Thyroid gland (tissue), 4 donors: ENCODE measurements at regions not wholly inside any gene's neighbourhood (a gene's known extent, or its start where the extent isn't known, plus 50 kb on each side); places are given as distances from the start of the nearest gene placed in this dataset.

Source experiments
- DNase-seq, 2 donors: peaks; one replicate each; pipeline ENCODE4 v3.0.0-alpha.2; 2019
- H3K27ac ChIP-seq, 3 donors: fragments of 200-600 bp; sonication (generic); 1 replicate in 2 of 3; 2 replicates in 1 of 3; pipeline ENCODE4 v1.5.1; 2016 to 2019; ENCODE audit warnings: mild to moderate bottlenecking in 1 of 3, moderate library complexity in 1 of 3
- H3K27me3 ChIP-seq: fragments of 200-600 bp; sonication (generic); one replicate; pipeline ENCODE4 v1.5.1; 2019
- H3K36me3 ChIP-seq, 2 donors: fragments of 200-600 bp; sonication (generic); one replicate each; pipeline ENCODE4 v1.5.1; 2016 to 2019
- H3K4me1 ChIP-seq, 2 donors: fragments of 200-600 bp; sonication (generic); one replicate each; pipeline ENCODE4 v1.5.1; 2017 to 2019
- H3K4me3 ChIP-seq, 3 donors: fragments of 200-600 bp; sonication (generic); replicated peaks in 1 of 3; 1 replicate in 2 of 3; 2 replicates in 1 of 3; pipeline ENCODE4 v1.5.1; 2016; ENCODE audit warnings: mild to moderate bottlenecking in 1 of 3
- H3K9me3 ChIP-seq: fragments of 200-600 bp; sonication (generic); one replicate; pipeline ENCODE4 v1.5.1; 2017
- POLR2A ChIP-seq, 2 donors: fragments of 450-650 bp; IDR thresholded peaks; one replicate each; pipeline ENCODE4 v1.6.1; 2017; ENCODE audit warnings: antibody characterized with exemption in 2 of 2, mild to moderate bottlenecking in 2 of 2, moderate library complexity in 1 of 2
- WGBS, 2 donors: methylation state at CpG; one replicate each; pipeline ENCODE4 v1.1.5; 2017; 5-methylcytosine and 5-hydroxymethylcytosine counted together
- intact Hi-C: fragments of 100-400 bp; cut with DNase I; formaldehyde crosslinking; loops from one replicate; pipeline ENCODE4 v1.15.1; 2023
- TF ChIP-seq, protein P1 (sequence below), 6 experiments: fragments of 200-600 bp in 3 of 6; fragments of 450-650 bp in 3 of 6; sonication (generic) in 3 of 6; IDR thresholded peaks; one replicate each; pipeline ENCODE4 v1.5.1; 2016 to 2019; ENCODE audit warnings: antibody characterized with exemption in 6 of 6, mild to moderate bottlenecking in 2 of 6, inconsistent platforms in 1 of 6, moderate library complexity in 1 of 6

DNA sequence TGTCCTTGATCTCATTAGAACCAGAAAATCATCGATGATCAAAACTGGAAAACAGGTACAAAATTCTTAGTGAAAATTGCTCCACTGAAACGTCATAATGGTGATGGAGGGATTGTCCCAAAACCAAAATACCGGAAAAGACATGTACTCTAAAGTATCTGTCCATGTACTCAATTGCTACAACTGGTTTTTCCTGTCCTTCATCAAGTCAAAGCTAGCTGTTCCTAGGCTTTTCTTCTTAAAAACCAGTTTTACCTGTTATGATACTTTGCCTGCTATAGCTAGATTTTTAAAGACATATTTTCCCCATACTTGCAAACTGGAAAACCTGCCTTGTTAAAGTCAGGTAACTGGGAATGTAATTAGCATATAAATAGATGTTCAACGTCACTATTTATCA is 50.5 kb upstream of the LRRC1 start:
- 66 to 69% methylated on average over 4 of the region's 4 CpGs for WGBS, 2 donors
- H3K9me3 ChIP-seq, result no peaks in the 10 kb centered on the region
- H3K4me1 ChIP-seq, result peaks cover 8 to 13% of the 10 kb centered on the region in 2 donors
- H3K36me3 ChIP-seq, result no peaks in the 10 kb centered on the region
- H3K27me3 ChIP-seq, result no peaks in the 10 kb centered on the region
- TF ChIP-seq, protein P1, sequence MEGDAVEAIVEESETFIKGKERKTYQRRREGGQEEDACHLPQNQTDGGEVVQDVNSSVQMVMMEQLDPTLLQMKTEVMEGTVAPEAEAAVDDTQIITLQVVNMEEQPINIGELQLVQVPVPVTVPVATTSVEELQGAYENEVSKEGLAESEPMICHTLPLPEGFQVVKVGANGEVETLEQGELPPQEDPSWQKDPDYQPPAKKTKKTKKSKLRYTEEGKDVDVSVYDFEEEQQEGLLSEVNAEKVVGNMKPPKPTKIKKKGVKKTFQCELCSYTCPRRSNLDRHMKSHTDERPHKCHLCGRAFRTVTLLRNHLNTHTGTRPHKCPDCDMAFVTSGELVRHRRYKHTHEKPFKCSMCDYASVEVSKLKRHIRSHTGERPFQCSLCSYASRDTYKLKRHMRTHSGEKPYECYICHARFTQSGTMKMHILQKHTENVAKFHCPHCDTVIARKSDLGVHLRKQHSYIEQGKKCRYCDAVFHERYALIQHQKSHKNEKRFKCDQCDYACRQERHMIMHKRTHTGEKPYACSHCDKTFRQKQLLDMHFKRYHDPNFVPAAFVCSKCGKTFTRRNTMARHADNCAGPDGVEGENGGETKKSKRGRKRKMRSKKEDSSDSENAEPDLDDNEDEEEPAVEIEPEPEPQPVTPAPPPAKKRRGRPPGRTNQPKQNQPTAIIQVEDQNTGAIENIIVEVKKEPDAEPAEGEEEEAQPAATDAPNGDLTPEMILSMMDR (IDR thresholded peaks at IDR 0.05), result no peak
- no peak for TF ChIP-seq POLR2A (IDR thresholded peaks at IDR 0.05)
- H3K27ac ChIP-seq, result no peak overlapping the region
- DNase-seq, result no peak
- intact Hi-C loops, result no loop called here
- no peak overlapping the region for H3K4me3 ChIP-seq

DNA sequence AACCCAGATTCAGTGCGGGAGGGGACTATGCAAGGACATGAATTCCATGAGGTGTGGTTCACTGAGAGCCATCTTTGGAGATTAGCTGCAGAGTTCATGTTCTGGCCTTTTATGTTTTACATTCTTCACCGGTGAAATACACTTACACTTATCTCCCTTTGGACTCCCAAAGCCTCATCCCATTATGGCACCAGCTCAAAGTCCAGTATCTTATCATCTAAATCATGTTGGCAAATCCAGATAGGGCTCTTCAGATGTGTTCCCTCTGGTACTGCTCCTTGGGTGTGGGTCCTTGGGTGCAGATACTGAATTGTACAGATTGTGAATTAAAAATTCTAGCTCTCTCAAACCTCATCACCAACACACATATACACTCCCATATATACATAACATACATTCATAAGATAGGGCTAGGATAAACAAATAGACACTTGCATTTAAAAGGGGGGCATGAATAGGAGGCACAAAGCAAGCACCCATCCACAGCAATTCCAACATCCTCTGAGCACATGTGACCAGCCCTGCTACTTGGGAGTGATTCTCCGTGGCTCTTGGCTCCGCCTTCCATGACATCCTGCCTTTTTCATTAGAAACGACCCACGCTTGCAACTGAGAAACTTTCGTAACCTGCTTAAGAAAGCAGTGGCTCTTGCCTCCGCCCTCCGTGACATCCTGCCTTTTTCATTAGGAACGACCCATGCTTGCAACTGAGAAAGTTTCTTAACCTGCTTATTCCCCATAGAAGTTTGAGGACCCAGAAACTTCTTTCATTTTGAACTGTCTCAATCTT is 53.6 kb upstream of the LRRC1 start:
- TF ChIP-seq POLR2A (IDR thresholded peaks at IDR 0.05), result no peak
- TF ChIP-seq, protein P1 (IDR thresholded peaks at IDR 0.05), result no peak
- Histone ChIP-seq H3K4me3 (no peak overlapping the region), H3K27ac (no peak overlapping the region), H3K27me3 (no peaks in the 10 kb centered on the region), H3K36me3 (no peaks in the 10 kb centered on the region), H3K9me3 (no peaks in the 10 kb centered on the region), H3K4me1 (peaks cover 0 to 4% of the 10 kb centered on the region in 2 donors)
- DNase-seq, result no peak
- intact Hi-C loops, result no loop called here
- WGBS, 2 donors, result 77% methylated on average over 10 of the region's 10 CpGs

DNA sequence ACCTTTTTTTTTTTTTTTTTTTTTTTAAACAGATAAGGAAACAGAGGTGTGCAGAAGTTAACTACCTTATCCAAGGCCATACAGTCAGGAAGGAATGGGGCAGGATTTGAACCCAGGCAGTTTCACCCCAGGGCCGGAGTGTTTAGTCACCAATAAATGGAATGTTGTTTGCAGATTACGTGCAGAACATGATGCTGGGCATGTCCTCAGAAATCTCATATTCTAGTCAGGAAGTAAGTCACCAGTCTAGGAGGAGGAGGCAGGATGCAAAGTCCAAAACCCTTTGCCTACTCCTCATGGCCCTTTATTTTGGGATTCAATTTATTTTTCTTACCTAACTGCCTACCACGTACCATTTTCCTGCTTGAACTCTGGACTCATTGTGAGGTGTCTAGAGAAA is 57.1 kb upstream of the LRRC1 start:
- Histone ChIP-seq H3K36me3 (no peaks in the 10 kb centered on the region), H3K27me3 (no peaks in the 10 kb centered on the region), H3K4me1 (no peaks in the 10 kb centered on the region), H3K27ac (no peak overlapping the region), H3K9me3 (no peaks in the 10 kb centered on the region), H3K4me3 (no peak overlapping the region)
- DNase-seq, result no peak
- intact Hi-C loops, result no loop called here
- TF ChIP-seq POLR2A (IDR thresholded peaks at IDR 0.05), result no peak
- TF ChIP-seq, protein P1 (IDR thresholded peaks at IDR 0.05), result no peak
- 98% methylated on average over 3 of the region's 3 CpGs for WGBS, 2 donors

DNA sequence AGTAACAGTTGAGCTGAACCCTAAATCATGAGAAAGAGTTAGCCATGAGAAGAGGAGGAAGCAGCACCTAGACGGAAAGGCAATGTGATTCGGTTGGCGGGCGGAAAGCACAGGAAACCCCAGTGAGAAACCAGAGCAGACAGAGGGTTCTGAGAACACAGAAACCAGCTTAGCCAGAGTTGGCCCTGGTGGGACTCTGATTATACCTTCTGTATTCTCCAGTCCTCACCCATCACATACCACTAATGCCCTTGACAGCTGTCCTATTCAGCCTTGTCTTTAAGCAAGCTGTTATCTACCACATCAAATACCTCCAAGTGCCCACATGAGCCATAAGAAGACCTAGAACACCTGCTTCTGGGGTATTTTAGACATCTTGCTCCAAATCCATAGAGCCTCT is 58.9 kb upstream of the LRRC1 start:
- Histone ChIP-seq H3K27ac (no peak overlapping the region), H3K4me3 (no peak overlapping the region), H3K4me1 (peaks cover 3 to 12% of the 10 kb centered on the region in 2 donors), H3K27me3 (no peaks in the 10 kb centered on the region), H3K36me3 (no peaks in the 10 kb centered on the region), H3K9me3 (no peaks in the 10 kb centered on the region)
- TF ChIP-seq POLR2A (IDR thresholded peaks at IDR 0.05), result no peak
- TF ChIP-seq, protein P1 (IDR thresholded peaks at IDR 0.05), result no peak
- intact Hi-C loops, result no loop called here
- DNase-seq, result no peak
- WGBS, 2 donors, result 85 to 91% methylated on average over 4 of the region's 4 CpGs

DNA sequence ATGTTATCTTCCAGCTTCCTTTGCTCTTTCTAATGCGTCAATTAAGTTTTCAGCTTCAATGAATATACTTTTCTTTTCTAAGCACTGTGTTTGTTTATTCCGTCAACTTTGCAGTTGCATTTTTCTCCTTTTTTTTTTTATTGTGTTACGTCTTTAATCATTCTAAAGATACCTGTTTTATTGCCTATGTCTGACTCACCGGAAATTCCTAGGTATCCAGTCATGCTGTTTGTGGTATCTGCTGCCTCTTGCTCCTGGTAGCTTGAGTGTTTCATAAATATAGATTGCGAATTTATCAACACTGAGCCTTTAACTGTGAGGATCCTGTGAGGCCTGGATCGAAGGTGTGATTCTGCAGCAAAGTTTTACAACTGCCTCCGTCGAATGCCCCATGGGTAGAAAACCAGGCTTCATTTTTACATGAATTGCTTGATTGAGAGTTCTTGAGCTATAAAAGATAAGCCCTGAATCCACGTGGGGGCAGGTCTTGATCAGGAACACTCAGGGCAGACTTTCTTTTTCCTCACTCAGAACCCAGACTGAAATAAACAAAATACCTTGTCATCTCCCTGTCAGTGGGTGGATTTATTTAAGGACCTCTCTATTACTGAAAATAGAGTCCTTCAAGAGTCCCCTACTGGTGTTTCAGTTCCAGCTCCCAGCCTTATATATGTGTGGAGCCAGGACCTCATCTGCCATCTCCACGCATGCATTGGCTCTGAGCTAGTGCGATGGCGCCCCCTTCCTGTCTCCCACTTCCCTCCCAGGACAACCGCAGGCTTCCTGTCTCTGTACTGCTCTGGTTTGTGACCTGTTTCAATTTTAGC is 60.1 kb upstream of the LRRC1 start:
- Histone ChIP-seq H3K4me1 (peaks cover 13 to 23% of the 10 kb centered on the region in 2 donors), H3K27me3 (no peaks in the 10 kb centered on the region), H3K36me3 (no peaks in the 10 kb centered on the region), H3K4me3 (no peak overlapping the region), H3K27ac (peak overlapping the region in 1 of 3 donors; percentile 15), H3K9me3 (no peaks in the 10 kb centered on the region)
- intact Hi-C loops, result no loop called here
- WGBS, 2 donors, result 73 to 74% methylated on average over 13 of the region's 13 CpGs
- DNase-seq, result peak; percentile 35 to 50
- TF ChIP-seq POLR2A (IDR thresholded peaks at IDR 0.05), result no peak
- TF ChIP-seq, protein P1 (IDR thresholded peaks at IDR 0.05), result peak in 3 of 6 experiments; percentile 15 to 38 (median 35)
